CD4-positive, alpha-beta T cell treated with Interleukin-4 for 4 hours (primary cell): ENCODE measurements at regions not wholly inside any gene's neighbourhood (a gene's known extent, or its start where the extent isn't known, plus 50 kb on each side); places are given as distances from the start of the nearest gene placed in this dataset.
"Not testable (repeated sequence)": the region's sequence is repeated elsewhere in the genome, so short reads cannot be mapped to it uniquely, and the experiment has no call there.

Experiments used
- DNase-seq: peaks from one replicate; pipeline ENCODE4 v3.0.0-alpha.2; 2020

DNA sequence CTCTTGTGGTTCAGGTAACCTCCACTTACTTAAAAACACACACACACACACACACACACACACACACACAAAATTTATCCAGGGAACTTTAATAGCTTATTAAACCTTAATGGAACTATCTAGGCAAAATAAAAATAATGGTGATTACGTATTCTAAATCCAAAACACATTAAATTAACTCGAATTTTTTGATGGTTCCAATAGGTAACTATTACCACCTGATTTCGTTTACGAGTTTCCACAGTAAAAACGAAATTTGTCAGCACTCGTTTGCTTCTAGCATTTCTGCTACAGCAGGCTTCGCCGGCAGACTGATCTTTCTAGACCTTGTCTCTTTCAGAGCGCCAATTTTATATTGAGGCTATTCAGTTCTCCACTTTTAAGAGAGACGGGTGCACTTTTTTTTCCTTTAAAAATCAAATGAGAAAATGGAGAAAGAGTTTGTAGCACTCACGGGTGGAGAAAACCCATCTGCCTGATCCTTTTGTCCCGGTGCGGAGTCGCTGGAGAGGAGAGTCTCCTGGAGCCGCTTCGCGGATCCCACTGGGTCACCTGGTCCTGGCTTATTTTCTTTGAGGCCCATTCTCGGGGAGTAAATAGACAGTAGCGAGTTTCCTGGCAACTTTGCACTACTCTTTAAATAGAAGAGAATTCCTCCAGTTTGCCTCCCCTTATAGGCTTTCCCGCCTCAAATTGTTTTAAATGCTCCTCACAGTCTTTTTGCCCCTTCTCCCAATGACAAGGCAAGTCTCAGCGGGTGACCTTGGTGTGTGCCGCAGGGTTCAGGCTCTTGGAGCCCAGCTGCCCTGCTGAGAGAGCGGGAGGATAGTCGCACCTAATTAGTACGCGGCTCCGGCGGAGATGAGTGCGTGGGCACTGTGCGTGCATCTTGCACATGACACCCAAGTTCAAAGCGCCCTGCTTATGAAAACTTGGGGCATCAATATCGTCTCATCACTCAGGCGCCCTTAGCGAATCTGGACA lies 117.0 kb downstream of the KCNRG start:
- no peak for DNase-seq

DNA sequence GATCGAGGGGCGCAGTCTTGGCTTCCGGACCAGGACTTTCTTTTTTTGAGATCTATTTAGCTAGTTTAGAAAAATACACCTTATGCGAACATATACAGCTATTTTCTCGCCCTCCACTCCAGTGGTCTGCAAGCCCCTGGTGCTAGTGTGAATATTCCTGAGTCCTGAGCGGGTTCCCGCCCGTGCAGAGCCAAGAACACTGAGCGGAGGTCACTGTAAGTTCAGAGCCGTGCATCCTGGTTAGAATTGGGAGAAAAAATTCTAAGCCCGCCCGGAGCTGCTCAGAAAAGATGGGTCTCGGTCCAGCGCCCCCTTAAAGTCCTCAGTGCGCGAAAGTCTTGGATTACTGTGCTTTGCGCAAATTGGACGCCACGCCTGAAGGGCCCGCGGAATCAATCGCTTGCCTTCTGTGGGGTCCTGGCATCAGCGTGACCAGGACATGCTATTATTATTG lies 117.7 kb downstream of the KCNRG start:
- DNase-seq: no peak

DNA sequence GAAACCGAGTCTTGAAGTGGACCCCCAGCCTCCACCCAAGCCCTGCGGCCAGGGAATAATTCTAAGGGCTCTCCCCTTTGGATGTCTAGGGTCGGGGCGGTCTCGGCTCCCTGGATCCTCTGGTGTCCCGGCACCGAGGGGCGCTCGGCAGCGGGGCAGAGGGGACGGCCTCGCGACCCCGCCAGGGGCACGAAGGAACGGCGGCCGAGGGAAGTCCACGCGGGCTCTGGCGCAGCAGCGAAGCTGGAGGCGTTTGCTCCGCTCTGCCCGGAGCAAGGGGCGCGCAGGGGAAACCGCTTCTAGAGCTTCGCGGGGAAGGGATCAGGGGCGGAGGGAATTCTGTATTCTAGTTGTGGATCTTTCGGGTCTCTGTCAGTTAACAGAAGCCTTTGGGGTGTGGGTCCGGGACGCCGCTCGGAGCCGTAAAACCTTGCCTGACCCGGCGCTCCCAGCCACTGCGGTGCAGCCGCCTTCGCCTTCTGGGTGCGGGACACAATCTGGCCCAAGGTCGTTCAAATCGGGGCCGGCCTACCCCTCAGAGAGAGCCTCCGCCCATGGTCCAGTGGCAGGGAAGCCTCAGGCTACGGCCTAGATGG lies 118.2 kb downstream of the KCNRG start:
- DNase-seq: no peak

DNA sequence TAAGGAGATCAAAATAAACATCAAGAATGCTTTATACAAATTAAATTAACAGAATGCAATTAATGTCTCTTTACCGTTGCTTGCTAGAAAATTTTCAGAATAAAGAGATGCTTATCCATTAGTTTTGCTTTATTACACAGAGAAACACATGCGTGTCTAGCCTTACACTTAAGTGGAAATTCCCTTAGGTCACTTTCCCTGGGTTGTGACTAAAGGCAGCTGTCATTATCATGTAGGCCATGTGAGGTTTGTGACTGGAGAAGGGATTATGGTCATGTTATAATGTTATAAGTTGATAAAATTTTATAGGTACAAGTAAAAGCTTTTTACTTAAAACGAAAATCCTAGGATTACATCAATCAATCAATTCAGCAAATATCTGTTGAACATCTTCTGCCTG lies 121.0 kb downstream of the KCNRG start:
- DNase-seq: no peak

DNA sequence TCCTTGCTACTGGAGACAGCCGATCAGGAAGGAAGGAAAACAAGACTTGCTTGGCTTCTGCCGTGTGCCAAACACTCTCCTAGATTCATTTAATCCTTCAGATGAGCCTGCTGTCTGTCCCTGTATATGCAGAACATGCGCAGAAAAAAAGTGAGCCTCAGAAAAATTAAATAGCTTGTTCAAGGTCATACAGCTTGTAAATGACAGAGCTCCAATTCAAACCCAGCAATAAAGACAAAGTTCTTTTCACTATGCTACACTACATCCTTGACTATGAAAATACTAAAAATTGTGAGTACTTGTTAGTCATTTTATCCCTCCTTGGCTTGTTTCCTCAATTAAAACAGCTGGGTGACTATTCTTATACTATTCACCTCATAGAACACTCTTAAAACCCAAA lies 121.4 kb downstream of the KCNRG start:
- DNase-seq: no peak

DNA sequence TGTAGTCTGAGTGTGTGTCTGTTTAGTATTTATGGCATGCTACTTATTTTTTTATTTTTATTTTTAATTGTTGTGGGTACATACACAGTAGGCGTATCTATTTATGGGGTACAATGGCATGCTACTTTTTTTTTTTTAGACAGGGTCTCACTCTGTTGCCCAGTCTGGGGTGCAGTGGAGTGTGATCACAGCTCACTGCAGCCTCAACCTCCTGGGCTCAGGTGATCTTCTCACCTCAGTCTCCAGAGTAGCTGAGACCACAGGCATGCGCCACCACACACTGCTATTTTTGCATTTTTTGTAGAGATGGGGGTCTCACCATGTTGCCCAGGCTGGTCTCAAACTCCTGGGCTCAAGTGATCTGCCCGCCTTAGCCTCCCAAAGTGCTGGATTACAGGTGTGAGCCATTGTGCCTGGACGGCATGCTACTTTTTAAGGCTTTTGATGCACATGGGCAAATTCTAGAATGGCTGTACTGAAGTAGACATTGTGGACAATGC lies 124.2 kb downstream of the KCNRG start:
- DNase-seq: not testable (repeated sequence)

DNA sequence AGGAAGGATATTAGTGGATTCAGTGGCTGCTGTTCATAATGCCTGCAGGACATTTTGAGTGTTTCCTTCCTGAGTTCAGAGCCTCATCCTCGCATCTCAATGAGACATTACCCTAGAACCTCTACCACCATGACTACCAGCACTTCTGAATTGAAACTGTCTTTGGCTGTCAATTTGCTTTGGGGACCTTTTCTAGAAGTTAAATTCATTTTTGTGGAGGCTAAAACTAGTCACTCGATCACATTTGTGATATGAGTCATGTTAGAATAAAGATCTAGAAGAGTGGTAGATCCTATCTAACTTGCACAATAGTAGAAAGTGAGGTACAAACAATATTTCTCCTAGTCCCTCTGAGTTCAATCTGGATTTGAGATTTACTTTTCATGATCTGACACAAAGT lies 124.9 kb downstream of the KCNRG start:
- DNase-seq: no peak

DNA sequence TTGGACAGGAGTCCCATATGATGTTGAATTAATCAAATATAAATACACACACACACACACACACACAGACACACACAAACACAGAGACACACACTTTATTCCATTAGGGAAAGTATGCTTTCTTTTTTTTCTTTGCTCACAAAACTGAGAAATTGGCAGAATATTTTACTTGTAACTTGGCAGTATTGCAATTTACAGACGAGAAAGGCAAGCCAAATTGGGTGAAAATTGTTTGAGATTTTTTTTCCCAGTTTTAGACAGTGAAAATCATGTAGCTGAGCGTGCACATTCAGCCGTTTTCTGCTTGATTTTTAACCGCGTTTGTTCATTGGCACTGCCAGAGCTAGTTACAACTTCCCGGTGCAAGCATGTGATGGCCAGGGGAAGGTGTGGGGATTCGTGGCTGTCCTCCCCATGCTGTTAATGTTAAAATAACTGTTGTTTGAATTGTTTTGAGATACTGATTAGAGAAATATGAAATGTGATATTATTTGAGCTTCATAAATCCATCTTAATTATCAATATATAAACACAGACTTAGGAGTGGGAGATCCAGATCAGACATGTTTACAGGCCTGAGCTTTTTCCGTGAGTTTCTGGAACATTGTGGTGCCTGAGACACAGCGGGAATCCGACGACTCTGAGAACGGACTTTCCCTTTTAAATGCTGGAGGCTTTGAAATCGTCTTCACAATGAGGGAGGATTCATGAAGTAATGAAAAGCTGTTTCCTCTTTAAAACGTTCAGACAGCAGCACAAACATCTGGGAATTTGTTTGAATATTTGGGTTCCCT lies 125.5 kb downstream of the KCNRG start:
- DNase-seq: no peak

DNA sequence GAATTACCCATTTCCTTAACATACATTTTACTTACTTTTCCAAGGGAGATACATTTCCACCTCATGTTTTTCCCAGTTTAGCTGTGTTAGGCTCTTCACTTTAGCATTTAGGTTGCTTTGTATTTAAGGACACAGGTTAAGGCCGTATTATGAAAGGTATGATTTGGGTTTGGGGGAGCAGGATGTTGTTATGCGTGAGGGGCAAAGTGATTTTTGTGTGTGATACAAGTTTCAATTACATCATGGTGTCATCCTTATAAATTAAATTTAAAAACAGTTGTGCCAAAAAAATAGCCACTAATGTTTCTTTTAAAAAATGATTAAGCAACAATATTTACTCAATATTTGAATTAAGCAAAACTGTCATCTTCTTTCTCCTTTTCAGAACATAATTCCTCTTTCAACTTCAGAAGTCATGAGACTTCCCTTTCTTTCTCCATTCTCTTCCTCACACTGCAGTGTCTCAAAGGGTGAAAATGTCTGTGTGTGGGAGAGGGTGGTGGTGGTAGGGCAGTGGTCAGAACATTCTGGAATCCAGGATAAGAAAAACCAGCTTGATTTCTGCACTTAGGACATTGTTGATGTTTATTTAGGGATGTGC lies 126.2 kb downstream of the KCNRG start:
- DNase-seq: no peak

DNA sequence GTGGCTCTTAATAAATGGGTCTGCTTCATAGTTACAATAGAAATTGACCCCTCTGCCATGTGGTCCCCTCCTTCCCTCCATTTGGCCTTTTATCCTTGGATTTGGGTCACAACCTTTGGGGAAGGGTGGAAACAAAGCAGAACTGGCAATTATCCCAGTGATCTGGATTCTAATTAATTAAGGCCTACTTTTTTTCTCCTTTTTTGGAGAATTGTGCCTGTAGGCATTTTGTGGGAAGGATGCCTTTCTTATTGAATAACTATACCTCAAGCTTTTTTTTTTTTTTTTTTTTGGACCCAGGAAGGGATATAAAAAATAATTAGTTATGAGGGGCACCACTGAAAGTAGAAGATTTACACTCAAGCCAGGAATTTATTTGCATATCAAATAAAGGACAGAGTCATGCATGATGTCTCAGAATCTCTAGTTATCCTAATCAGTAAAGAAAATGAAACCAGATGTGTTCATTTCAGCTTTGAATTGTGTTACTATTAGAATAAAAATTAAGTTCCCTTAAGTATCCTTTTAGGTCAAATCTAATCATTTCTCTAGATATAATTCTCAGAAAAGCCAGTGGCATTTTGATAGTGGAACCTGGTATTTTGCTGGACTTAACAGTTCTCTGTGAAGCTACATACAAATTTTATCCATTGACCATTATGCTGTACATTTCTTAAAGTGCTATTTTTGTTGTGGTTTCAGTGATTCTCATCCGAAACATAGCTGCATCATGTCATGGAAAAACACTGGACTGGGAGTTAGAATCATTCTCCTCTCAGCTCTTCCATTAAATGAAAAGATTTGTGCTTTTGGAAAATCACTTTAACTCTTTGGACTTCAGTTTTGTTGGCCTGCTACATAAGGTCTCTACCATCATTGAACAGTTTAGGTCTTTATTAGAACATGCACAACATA lies 129.3 kb downstream of the KCNRG start:
- no peak for DNase-seq

DNA sequence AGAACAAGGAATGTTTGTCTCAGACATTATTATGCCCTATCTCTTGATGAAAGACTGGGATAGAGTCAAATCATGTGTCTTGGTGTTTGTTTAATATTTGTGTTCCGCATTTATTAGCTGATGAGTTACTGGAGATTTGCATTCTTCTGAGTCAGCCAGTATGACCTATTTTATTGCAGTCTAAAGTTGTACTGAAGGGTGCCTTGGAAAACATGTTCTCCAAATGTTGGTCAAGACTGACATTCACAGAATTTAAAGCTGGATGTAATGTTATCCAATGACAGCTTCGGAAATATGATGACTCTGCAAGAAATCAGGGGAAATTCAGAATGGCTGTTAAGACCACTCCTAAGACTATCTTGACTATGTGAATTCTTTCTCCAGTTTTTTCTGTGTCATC lies 134.0 kb downstream of the KCNRG start:
- DNase-seq: no peak

DNA sequence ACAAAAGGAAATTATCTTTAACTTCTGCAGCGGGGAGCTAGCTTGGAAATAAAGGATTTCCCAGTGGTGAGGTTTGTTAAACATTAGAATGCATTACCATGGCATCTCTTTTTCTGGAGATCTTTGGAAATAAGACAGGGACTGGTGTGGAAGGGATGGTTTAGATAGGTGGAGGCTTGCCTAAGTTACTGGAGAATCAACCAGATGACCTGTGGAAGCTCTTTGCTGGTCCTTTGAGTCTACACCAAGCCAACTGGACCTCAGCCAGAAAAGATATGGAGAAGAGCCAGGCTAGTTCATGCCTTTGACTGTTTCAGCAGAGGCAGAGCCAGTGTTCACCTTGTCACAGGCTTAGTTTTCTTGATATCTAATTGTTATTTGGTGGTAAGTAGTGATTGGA lies 134.7 kb downstream of the KCNRG start:
- no peak for DNase-seq

DNA sequence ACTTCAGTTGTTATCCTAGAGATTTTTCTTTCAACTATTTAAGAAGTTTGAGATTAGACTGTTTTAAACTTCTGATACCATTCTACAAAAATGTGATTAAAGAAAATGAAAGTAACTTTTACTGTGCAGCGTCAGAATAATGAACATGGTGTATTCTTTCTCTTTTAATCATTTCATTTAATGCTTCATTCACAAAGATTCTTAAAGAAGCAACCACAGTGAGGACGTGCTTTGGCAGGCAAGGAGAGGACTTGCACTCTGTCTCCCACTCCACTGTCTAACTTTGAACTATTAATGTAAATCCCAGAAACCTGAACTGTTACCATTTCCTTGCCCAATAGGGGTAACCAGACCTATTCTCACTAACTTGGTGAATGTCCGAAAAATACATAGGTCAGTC lies 137.0 kb downstream of the KCNRG start:
- no peak for DNase-seq

DNA sequence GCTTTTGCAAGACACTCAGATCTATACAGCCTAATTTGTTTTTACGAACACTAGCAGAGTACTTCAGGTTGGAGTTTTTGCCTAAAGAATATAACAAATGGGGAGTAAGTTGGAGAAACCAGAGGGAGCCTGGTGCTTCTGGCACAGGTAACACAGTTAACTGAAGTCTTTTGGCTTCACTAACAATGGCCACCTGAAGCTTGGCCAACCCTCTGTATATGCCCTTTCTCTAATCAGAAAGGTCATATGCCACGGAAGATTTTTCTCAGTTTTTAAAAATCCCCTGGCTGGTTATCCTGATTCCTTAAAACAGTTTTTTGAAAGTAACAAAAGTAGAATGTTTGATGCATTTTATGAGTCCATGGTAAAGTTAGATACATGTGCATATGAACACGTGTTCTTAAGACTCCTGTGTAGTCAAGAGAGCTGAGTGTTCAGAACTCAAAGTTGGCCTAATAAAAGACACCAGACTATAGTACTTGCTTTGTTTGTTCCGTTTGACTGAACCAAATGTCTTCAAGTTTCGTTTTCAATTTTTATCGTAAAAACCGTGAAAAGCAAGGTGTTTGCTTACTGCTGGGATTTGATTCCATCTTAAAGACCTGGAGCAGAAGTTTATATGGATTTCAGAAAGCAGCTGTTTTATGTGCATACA lies 137.5 kb downstream of the KCNRG start:
- DNase-seq: no peak

DNA sequence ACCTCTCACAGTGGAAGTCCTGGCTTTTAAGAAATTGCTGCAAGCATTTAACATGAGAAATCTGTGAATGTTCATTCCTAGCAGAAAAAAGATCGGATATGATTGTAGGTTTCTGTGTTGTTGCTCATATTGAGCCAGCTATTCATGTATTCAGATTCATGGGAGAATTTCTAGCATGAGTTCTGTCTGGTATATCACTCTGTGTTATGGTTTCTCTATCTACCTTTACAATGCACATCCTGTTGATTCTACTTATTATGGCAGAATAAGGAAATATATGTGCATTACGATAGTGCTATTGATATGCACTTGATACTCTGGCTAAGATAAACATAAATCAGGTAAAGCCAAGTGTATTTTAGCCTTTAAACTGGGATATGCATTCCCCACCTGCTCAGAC lies 138.2 kb downstream of the KCNRG start:
- no peak for DNase-seq

DNA sequence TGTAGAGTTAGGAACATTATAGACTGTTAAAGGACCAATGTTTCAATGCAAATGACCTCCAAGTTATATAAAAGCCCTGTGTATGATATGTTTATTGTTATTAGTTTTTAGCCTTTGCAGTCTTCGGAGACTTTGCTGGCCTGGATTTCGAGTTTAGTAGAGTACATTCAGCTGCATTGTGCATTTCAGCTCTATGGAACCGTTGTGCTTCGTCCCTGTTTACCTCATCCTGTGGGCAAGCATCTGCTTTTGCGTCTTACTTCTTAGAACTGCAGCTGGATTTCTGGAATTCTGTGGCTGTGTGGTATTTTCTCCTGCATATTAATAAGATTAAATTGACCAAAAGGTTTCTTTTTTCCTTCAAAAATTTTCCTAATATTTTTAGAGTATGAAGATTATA lies 138.6 kb downstream of the KCNRG start:
- no peak for DNase-seq

DNA sequence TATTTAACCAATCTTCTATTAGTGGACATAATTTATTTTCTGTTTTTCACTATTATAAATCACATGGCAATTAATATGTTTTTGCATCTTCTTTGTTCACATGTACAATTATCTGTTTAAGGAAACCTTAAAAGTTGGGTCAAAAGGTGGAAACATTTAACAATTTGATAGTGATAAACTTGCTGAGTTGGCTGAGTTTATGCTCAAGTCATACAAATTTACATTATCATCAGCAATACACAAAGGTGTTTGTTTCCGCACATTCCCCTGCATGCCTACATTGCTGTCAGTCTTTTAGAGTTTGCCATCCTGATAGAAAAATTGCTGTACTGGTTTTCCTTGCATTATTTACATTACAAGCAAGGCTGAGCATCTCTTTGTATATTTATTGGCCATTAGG lies 139.5 kb downstream of the KCNRG start:
- DNase-seq: no peak

DNA sequence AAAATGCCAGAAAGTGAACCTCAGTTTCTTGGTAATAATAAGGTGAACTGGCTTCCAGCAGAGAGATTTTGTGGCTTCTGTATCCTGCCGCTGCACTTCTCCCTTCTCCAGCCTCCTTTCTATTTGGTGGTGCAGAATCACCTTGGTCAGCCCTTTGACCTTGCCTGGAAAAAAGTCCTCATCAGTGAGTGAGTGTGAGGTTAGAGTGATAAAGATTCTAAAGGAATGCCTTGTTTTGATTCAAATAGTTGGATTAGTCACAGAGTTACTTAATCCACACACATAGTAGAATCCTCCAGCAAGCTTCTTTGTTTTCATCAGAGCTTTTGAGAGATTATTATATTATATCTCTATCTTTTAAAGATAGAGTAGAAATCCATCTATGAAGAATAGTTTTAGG lies 140.9 kb downstream of the KCNRG start:
- DNase-seq: no peak

DNA sequence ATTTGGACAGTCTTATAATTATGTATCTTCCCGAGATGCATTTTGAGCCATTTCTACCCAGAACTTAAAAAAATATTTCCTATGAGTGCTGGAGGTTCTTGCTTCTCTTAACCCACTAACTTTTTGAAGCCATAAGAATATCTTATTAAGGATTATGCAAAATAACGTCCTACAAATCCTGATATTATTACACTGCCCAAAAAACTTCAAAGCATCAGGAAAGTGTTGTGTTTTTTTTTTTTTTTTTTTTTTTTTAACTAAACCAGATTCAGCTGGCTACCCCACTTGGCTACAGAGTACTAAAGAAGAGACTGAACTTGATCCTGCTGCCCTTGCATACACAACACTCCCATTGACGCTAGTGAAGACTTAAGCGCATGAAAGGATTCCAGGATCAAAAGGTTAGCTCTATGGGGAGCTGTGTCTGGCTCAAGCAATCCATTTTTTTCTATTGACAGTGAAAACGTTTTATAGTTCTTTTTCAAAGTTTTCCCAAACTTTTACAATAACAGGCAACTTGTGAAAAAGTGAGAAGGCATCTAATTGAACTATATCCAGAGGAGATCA lies 141.4 kb downstream of the KCNRG start:
- DNase-seq: no peak

DNA sequence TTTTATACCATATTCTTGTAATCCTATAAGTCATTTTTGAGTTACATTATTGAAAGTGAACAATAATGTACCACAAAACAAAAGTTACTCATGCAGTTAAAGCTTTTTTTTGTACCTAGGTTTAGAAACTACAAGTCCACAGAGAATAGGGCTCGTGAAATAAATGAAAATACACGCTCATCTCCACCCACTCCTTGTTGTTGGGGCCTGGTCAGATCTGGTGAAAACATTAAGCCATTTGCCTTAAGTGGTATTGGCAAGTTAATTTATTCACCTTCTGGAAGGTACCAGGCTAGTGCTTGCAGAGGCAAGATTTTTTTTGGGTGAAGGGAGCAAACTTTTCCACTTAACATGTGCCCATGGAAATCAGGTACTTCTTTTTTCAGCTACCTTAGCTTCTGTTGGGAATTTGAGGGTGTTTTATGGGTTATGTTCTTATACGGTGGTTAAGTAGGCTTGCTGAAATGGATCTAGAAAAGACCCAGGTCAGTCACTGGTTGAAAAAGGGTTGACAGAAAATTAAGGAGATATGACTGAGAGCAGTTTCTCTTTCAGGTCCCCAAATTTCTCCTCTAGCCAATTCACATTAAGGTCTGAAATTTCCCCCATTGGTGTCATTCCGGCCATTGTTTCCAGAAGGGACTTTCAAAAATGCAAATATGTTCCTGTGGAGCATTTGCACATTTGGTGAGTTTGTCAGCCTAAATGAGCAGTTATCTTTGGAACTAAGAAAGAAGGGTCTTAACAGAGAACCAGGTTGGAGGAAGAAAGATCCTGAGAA lies 143.3 kb downstream of the KCNRG start:
- DNase-seq: no peak
